HG03175 (cell line): ENCODE measurements at regions not wholly inside any gene's neighbourhood (a gene's known extent, or its start where the extent isn't known, plus 50 kb on each side); places are given as distances from the start of the nearest gene placed in this dataset.
"Not testable (repeated sequence)": the region's sequence is repeated elsewhere in the genome, so short reads cannot be mapped to it uniquely, and the experiment has no call there.

Source experiments
- ATAC-seq: cut with Tn5 transposase; IDR thresholded peaks from one replicate; pipeline ENCODE4 v1.9.1; 2021; ENCODE audit warnings: mild to moderate bottlenecking, moderate library complexity; ENCODE audit not compliant: unreplicated experiment

GRCh38 chr7:82701949-82702348 is 258.4 kb upstream of the CACNA2D1 start:
- no peak for ATAC-seq

DNA sequence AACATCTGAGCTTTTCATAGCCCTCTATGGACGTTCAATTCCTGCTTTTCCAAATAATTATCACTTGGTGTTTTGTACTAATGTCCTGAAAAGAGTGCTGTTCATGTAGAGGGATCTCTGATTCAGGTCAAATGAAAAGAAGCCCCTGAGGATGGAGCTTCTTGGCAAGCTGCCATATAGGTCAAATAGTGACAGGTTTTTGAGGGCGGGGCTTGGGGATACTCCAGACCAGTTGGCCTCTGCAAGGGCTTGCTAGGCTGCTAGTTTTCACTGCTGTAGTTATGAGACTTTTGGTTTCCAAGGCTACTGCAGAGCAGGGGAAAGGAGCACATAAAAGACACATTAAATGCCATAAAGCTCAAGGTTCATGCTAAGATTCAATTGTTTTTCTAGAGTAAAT is 257.2 kb upstream of the CACNA2D1 start:
- ATAC-seq: no peak

DNA sequence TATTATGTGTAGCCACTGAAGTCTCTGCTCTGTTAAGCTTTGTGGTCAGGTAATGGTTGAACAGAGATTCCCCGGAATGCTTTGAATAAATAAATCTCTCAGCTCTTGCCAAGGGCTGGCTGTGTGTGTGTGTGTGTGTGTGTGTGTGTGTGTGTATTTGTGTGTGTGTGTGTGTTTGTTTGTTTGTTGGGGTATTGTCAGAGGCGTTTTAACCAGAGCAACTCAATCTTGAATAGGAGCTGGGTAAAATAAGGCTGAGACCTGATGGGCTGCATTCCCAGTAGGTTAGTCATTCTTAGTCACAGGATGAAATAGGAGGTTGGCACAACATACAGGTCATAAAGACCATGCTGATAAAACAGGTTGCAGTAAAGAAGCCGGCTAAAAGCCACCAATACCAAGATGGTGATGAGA is 256.2 kb upstream of the CACNA2D1 start:
- ATAC-seq: no peak

DNA sequence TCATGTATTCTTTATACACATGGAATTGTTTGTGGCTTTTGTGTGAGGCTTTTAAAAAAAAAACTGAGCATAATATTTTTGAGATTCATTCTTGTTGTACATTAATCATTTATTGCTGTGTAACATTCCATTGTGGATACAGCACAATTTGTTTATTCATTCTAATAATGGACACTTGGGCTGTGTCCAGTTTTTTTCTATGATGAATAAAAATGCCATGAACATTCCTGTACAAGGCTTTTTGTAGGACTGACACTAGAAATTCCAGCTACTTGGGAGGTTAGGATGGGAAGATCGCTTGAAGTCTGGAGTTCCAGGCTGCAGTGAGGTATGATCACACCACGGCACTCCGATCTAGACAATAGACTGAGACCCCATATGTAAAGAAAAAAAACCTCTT is 254.3 kb upstream of the CACNA2D1 start:
- no peak for ATAC-seq

DNA sequence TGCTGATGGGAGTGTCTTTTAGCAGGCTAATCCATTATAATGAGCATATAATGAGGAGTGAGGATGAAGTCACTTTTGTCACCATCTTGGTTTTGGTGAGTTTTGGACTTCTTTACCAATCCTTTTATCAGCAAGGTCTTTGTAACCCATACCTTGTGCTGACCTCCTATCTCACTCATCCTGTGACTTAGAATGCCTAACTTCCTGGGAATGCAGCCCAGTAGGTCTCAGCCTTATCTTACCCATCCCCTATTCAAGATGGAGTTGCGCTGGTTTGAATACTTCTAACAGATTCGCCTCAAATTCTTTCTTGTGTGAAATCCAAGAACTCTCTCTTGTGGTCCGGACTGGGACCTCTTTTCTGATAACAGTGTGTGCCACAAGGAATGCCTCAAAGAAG is 253.1 kb upstream of the CACNA2D1 start:
- ATAC-seq: no peak

- ATAC-seq: no peak
Observed at GRCh38 chr7:82694022-82694421, 250.4 kb upstream of the CACNA2D1 start.

GRCh38 chr7:82690929-82691328 is 247.4 kb upstream of the CACNA2D1 start:
- ATAC-seq: no peak

DNA sequence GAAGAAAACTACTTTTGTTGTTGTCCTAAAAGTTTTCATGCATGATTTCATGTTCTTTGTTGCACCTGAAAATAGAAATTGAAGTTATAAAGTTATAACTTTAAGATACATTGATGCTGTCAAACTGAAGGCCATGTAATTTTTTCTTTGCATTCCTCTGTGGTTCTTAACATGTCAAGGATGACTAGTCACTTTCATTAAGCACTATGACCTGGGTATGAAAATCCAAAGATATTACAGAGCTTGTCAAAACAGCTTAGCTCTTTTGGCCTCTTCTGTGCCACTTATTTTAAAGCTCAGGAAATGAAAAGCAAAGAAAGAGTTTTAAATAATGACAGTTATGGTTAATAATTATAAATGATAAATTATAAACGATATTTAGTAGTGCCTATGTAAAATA is 241.6 kb upstream of the CACNA2D1 start:
- no peak for ATAC-seq

- ATAC-seq: no peak
Observed at GRCh38 chr7:82678716-82679115, 235.1 kb upstream of the CACNA2D1 start.

DNA sequence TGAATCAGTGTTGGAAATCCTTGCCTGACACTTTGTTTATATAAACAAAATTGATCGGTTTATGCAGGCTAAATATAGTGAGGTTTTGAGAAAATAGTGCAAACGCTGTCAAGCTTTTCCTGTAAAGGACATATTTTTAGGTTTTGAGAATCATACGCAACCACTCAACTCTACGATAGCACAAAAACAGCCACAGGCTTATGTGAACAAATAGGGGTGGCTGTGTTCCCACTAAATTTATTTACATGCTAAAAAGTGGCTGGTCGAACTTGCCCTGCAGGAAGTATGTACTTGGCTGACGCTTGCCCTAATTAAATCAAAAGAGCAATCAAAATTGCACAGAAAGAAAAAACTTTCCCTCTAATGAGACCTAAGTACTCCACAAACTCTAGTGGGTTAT is 234.7 kb upstream of the CACNA2D1 start:
- no peak for ATAC-seq

- ATAC-seq: peak; percentile 72
Observed at GRCh38 chr7:82677493-82677892, 233.9 kb upstream of the CACNA2D1 start.

GRCh38 chr7:82676777-82677463 is 233.3 kb upstream of the CACNA2D1 start:
- no peak for ATAC-seq

GRCh38 chr7:82675396-82675795 is 231.8 kb upstream of the CACNA2D1 start:
- no peak for ATAC-seq

DNA sequence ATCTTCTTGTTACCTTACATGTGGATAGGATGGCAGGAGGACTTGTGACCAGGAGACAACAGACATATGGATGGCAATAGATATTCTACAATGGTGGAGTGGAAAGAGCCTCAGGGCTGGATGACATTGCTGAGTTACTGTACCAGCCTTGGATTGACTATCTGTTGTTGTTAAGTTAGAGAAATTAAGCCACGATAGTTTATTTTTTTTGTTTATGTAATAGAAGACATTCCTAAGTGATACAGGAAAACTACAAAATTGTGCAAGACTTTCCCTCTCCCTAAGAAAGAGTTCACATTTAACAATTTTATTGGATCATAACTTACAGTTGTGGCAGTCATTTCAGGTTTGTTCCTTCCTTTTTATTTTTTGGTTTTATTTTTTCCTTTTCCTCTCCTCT is 230.7 kb upstream of the CACNA2D1 start:
- no peak for ATAC-seq

DNA sequence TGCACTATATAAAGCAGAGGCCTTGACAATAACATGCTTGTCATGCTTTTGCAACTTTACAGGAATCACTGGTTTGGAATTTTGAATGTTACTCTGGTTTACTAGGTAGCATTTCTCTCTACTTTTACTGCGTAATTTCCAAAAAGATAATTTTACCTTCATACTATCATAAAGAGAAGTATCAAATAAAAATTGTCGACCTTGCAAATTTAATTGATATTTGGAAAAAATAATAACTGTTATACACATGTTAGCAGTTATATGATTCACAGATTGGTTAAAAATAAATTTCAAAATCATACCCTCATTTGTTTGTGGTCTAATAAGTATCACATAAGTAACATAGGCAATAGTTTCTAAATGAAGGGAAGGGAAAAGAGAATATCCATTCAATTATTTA is 228.5 kb upstream of the CACNA2D1 start:
- no peak for ATAC-seq

- ATAC-seq: no peak
Observed at GRCh38 chr7:82669141-82669540, 225.6 kb upstream of the CACNA2D1 start.

DNA sequence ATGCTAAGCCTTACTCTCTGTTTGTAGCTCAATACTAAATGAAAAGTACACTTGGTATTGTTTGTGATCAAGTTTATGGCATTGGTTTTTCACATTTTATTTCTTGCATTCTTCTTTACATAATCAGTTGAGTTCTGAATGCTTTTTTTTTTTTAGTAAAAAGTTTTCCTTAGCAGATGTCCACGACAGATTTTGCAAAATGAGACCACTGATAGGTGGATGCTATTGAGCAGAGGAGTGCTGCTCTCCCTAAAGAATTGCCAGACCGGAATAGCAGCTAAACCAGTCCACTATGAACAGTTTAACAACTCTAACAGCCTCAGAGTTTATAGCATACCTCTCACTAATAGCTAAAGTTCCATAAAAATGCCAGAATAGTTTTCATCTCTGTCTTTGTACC is 225.1 kb upstream of the CACNA2D1 start:
- no peak for ATAC-seq

GRCh38 chr7:82665966-82666507 is 222.5 kb upstream of the CACNA2D1 start:
- no peak for ATAC-seq

- no peak for ATAC-seq
Observed at GRCh38 chr7:82655965-82656364, 212.4 kb upstream of the CACNA2D1 start.

DNA sequence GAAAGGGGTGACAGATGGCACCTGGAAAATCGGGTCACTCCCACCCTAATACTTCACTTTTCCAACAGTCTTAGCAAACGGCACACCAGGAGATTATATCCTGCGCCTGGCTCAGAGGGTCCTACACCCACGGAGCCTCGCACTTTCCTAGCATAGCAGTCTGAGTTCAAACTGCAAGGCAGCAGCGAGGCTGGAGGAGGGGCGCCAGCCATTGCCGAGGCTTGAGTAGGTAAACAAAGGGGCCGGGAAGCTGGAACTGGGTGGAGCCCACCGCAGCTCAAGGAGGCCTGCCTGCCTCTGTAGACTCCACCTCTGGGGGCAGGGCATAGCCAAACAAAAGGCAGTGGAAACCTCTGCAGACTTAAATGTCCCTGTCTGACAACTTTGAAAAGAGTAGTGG is 206.5 kb upstream of the CACNA2D1 start:
- not testable (repeated sequence) for ATAC-seq

GRCh38 chr7:82633592-82633991 is 190.0 kb upstream of the CACNA2D1 start:
- ATAC-seq: no peak

GRCh38 chr7:82631998-82632397 is 188.4 kb upstream of the CACNA2D1 start:
- ATAC-seq: no peak

- no peak for ATAC-seq
Observed at GRCh38 chr7:82629583-82629982, 186.0 kb upstream of the CACNA2D1 start.
